Heart left ventricle (tissue), 16 donors: ENCODE measurements at regions not wholly inside any gene's neighbourhood (a gene's known extent, or its start where the extent isn't known, plus 50 kb on each side); places are given as distances from the start of the nearest gene placed in this dataset.

Experiments
- ATAC-seq, 4 donors: fragments of 200-7000 bp; cut with Tn5 transposase; one replicate each; pipeline ENCODE4 v1.9.1; 2020 to 2022; ENCODE audit warnings: moderate library complexity in 4 of 4, mild to moderate bottlenecking in 3 of 4, moderate number of reproducible peaks in 1 of 4
- DNase-seq, 5 donors: peaks; one replicate each; pipeline ENCODE4 v3.0.0-alpha.2; 2020
- H3K27ac ChIP-seq, 12 donors: fragments of 200-600 bp; sonication (generic) in 4 of 12; one replicate each; pipeline versions ENCODE4 v1.5.0 to v1.8.0; 2016 to 2022; ENCODE audit warnings: mild to moderate bottlenecking in 2 of 12
- H3K27me3 ChIP-seq, 9 donors: fragments of 200-600 bp; sonication (generic) in 2 of 9; one replicate each; pipeline versions ENCODE4 v1.5.1 to v1.8.0; 2016 to 2022; ENCODE audit warnings: mild to moderate bottlenecking in 3 of 9
- H3K36me3 ChIP-seq, 9 donors: fragments of 200-600 bp; sonication (generic) in 2 of 9; one replicate each; pipeline versions ENCODE4 v1.5.0 to v1.8.0; 2018 to 2022; ENCODE audit warnings: mild to moderate bottlenecking in 2 of 9
- H3K4me1 ChIP-seq, 12 donors: fragments of 200-600 bp; sonication (generic) in 4 of 12; one replicate each; pipeline versions ENCODE4 v1.5.0 to v1.8.0; 2016 to 2022; ENCODE audit warnings: mild to moderate bottlenecking in 3 of 12
- H3K4me3 ChIP-seq, 12 donors: fragments of 200-600 bp; sonication (generic) in 4 of 12; one replicate each; pipeline versions ENCODE4 v1.5.0 to v1.8.0; 2017 to 2022; ENCODE audit warnings: mild to moderate bottlenecking in 9 of 12, moderate library complexity in 4 of 12
- H3K9me3 ChIP-seq, 12 donors: fragments of 200-600 bp; sonication (generic) in 4 of 12; one replicate each; pipeline versions ENCODE4 v1.5.0 to v1.8.0; 2016 to 2022; ENCODE audit warnings: mild to moderate bottlenecking in 1 of 12
- POLR2A ChIP-seq, 2 donors: fragments of 450-650 bp; IDR thresholded peaks; one replicate each; pipeline ENCODE4 v1.6.1; 2017; ENCODE audit warnings: antibody characterized with exemption in 2 of 2, mild to moderate bottlenecking in 2 of 2, moderate library complexity in 2 of 2
- WGBS, 4 donors: extraction: QIAGEN DNeasy Blood & Tissue Kit in 2 of 4; methylation state at CpG; one replicate each; pipeline versions ENCODE4 v1.1.5 to v1.1.7; 2013 to 2018; 5-methylcytosine and 5-hydroxymethylcytosine counted together
- intact Hi-C, 10 donors: fragments of 100-400 bp; cut with DNase I; formaldehyde crosslinking; loops; one replicate each; pipeline versions ENCODE4 v1.11.1 to v1.14.2; 2022
- TF ChIP-seq, protein P1 (sequence below), 12 donors: fragments of 200-600 bp; sonication (generic) in 4 of 12; IDR thresholded peaks; one replicate each; pipeline versions ENCODE4 v1.5.0 to v1.8.0; 2018 to 2022; ENCODE audit warnings: antibody characterized with exemption in 12 of 12, mild to moderate bottlenecking in 5 of 12
- donor health status: ischemic (EF 13 %, LVEDD 7.1; RV severe dilation, severe dysfunction).
- donor health status: healthy with polysubstance abuse.
- donor health status: DM: no; HTN: yes; CAD: no.
- donor health status: DM: no; HTN: no; CAD: no.
- donor health status: ischemic (EF 25% LVEDD 6.9; RV normal size, moderate dysfunction).
- donor health status: ischemic (EF 25% LVEDD 5.7; RV mildly dilated, moderate dysfunction).
- donor health status: healthy.
- donor health status: DM: yes; HTN: yes; CAD: no.
- donor health status: ischemic (EF 35%, LVEDD 5.7; RV mildly dilated, moderate dysfunction).
- donor health status: nonischemic (EF 11% LVEDD 7.7; RV severe dilation, severe dysfunction).
- donor health status: DM: yes; HTN: yes; CAD: no.
- donor health status: PGD.
- donor health status: ischemic (EF 29% LVEDD 5.4; RV normal size, mild dysfunction).
- donor health status: nonischemic (EF 23%, LVEDD 6.1; RV moderate dilation, normal function).

GRCh38 chr7:79933144-79933543 lies 201.5 kb upstream of the GNAI1 start:
- Histone ChIP-seq H3K9me3 (no peaks in the 10 kb centered on the region), H3K4me1 (no peaks in the 10 kb centered on the region), H3K36me3 (no peaks in the 10 kb centered on the region), H3K27ac (no peak overlapping the region), H3K27me3 (peaks cover 0 to 5% (median 0%) of the 10 kb centered on the region in 9 donors), H3K4me3 (no peak overlapping the region)
- ATAC-seq: no peak
- 63 to 76% (median 71%) methylated on average over 3 of the region's 3 CpGs for WGBS, 4 donors
- TF ChIP-seq, protein P1, sequence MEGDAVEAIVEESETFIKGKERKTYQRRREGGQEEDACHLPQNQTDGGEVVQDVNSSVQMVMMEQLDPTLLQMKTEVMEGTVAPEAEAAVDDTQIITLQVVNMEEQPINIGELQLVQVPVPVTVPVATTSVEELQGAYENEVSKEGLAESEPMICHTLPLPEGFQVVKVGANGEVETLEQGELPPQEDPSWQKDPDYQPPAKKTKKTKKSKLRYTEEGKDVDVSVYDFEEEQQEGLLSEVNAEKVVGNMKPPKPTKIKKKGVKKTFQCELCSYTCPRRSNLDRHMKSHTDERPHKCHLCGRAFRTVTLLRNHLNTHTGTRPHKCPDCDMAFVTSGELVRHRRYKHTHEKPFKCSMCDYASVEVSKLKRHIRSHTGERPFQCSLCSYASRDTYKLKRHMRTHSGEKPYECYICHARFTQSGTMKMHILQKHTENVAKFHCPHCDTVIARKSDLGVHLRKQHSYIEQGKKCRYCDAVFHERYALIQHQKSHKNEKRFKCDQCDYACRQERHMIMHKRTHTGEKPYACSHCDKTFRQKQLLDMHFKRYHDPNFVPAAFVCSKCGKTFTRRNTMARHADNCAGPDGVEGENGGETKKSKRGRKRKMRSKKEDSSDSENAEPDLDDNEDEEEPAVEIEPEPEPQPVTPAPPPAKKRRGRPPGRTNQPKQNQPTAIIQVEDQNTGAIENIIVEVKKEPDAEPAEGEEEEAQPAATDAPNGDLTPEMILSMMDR (IDR thresholded peaks at IDR 0.05): no peak
- TF ChIP-seq POLR2A (IDR thresholded peaks at IDR 0.05): no peak
- no peak for DNase-seq
- intact Hi-C loops: no loop called here

GRCh38 chr7:79930604-79931003 lies 204.0 kb upstream of the GNAI1 start:
- no peak for TF ChIP-seq POLR2A (IDR thresholded peaks at IDR 0.05)
- TF ChIP-seq, protein P1 (IDR thresholded peaks at IDR 0.05): no peak
- no peaks in the 10 kb centered on the region for H3K9me3 ChIP-seq
- H3K4me3 ChIP-seq: no peak overlapping the region
- peaks cover 0 to 5% (median 0%) of the 10 kb centered on the region in 9 donors for H3K27me3 ChIP-seq
- 87 to 96% (median 92%) methylated on average over 2 of the region's 2 CpGs for WGBS, 4 donors
- H3K4me1 ChIP-seq: no peaks in the 10 kb centered on the region
- DNase-seq (no peak), ATAC-seq (no peak)
- intact Hi-C loops: no loop called here
- H3K36me3 ChIP-seq: no peaks in the 10 kb centered on the region
- no peak overlapping the region for H3K27ac ChIP-seq

DNA sequence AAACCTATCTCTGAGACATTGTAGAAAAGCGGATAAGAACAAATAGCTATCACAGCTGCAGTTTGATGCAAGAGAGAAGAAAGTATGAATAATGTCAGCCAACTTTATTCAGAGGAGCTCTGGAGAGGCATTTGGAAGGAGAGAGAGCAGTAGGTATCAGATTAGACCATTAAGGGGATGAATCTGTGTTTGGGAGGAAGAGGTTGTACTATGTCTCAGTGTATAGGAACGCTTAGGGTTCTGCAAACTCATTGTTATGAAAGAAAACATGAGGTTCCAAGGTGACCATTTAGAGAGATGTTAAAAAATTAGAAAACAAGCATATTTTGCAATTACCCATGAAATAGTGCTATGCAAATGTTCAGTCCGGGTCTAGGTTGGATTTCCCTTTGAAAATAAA lies 207.5 kb upstream of the GNAI1 start:
- WGBS, 4 donors: 76 to 82% (median 79%) methylated on average over 3 of the region's 3 CpGs
- Histone ChIP-seq H3K4me1 (no peaks in the 10 kb centered on the region), H3K4me3 (no peak overlapping the region), H3K27ac (no peak overlapping the region), H3K9me3 (peaks cover 0 to 4% (median 0%) of the 10 kb centered on the region in 12 donors), H3K27me3 (no peaks in the 10 kb centered on the region), H3K36me3 (no peaks in the 10 kb centered on the region)
- DNase-seq (no peak), ATAC-seq (no peak)
- TF ChIP-seq POLR2A (IDR thresholded peaks at IDR 0.05): no peak
- intact Hi-C loops: no loop called here

- H3K27me3 ChIP-seq: no peaks in the 10 kb centered on the region
- H3K4me1 ChIP-seq: no peaks in the 10 kb centered on the region
- DNase-seq (no peak), ATAC-seq (no peak)
- no peak overlapping the region for H3K27ac ChIP-seq
- 82 to 92% (median 89%) methylated on average over 1 of the region's 1 CpG for WGBS, 4 donors
- intact Hi-C loops: no loop called here
- H3K36me3 ChIP-seq: no peaks in the 10 kb centered on the region
- H3K9me3 ChIP-seq: peaks cover 0 to 5% (median 0%) of the 10 kb centered on the region in 12 donors
- no peak overlapping the region for H3K4me3 ChIP-seq
- no peak for TF ChIP-seq POLR2A (IDR thresholded peaks at IDR 0.05)
- TF ChIP-seq, protein P1 (IDR thresholded peaks at IDR 0.05): no peak
Measured at GRCh38 chr7:79923953-79924352, 210.7 kb upstream of the GNAI1 start.

DNA sequence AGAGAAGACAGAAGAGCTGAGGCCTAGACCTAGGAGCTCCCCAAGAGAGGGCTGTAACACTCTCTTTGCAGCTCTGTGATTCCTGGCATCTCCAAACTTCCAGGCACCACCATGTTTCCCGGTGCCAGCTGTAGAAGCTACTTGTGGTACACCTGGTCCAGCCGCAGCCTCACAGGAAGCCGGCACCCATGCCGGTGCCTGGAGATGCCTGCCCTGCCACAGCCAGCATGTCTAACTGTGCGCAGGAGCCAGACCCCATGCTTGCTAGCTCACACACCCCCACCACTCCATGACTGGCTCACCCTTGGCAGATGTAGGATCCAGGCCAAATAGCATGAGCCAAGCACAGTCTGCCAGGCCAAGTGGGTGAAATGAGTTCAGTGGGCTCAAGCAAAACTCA lies 211.7 kb upstream of the GNAI1 start:
- no peak overlapping the region for H3K4me3 ChIP-seq
- TF ChIP-seq, protein P1 (IDR thresholded peaks at IDR 0.05): no peak
- no peak for TF ChIP-seq POLR2A (IDR thresholded peaks at IDR 0.05)
- intact Hi-C loops: no loop called here
- ATAC-seq: no peak
- no peak for DNase-seq
- H3K27ac ChIP-seq: no peak overlapping the region
- WGBS, 4 donors: 95 to 98% (median 97%) methylated on average over 5 of the region's 5 CpGs
- H3K4me1 ChIP-seq: no peaks in the 10 kb centered on the region
- H3K9me3 ChIP-seq: peaks cover 0 to 5% (median 0%) of the 10 kb centered on the region in 12 donors
- H3K36me3 ChIP-seq: no peaks in the 10 kb centered on the region
- no peaks in the 10 kb centered on the region for H3K27me3 ChIP-seq
